ENCODE measurements at regions not wholly inside any gene's neighbourhood (a gene's known extent, or its start where the extent isn't known, plus 50 kb on each side); places are given as distances from the start of the nearest gene placed in this dataset.
A peak's percentile ranks its signal among the peaks of the same experiment; 100 is the strongest.
"Not testable (repeated sequence)": the region's sequence is repeated elsewhere in the genome, so short reads cannot be mapped to it uniquely, and the experiment has no call there.

DNA sequence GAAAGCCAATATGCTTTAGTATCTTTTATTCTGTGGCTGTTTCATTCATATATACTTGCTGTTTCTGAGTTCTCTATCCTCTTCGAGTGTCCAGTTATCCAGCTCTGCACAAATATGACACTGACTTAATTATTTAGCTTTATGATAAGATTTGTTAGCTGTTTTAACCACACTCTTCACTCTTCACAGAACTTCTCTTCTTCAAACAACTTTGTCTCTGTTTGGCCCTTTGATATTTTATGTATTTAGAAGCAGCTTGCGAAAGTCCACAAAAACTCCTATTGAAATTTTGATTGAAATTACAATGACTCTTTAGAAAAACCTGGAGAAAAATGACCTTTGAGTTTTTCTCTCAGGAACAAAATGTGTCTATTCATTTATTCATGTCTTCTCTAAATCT, 407.0 kb downstream of the CPS1 start:
- no peak for DNase-seq

DNA sequence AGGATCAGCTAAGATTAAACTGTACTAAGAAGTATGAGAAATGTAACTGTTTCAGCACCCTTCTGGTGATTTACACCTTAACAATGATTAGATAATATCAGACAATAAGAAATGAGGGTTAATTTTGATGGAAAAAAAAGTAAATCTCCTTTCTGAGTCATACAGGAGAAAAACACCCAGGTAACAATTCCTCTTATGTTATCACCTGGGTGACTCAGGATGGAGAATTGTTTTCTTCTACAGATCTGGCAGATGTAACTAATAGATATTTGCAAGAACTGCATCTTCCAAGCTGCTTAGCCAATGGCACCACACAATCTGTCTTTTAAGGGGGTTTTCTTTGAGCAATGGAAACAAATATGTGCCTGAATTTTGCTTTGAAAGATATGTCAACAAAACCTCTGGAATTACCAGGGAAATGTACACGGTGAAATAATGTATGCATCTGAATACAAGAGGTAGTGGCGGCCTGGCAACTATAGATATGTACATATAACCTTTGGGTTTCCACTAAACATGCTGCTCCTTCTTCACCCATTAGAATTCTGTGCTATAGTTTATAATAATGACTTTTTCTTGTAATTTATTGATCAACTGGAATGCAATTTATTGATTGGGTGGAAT, 407.9 kb downstream of the CPS1 start:
- DNase-seq = no peak

DNA sequence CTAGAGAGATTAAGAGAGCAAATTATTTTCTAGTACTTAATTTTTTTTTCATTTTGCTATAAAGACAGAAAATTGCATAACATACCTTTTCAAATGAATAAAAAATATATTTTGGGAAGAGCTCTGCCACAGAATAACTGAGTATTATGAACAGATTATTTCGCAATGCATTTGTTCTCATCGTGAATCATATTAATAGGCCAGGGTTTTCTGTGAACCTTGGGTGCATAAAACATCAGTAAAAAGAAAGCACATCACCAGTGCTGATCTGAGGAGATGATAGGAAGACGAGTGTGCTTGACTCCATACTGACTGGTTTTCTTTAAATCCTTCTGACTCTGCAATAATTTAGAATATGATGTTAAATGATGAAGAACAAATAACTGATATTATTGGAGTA, 409.1 kb downstream of the CPS1 start:
- no peak for DNase-seq

GRCh38 chr2:210966330-210966729, 409.9 kb downstream of the CPS1 start:
- DNase-seq = no peak

GRCh38 chr2:210971431-210971830, 415.0 kb downstream of the CPS1 start:
- DNase-seq = no peak

DNA sequence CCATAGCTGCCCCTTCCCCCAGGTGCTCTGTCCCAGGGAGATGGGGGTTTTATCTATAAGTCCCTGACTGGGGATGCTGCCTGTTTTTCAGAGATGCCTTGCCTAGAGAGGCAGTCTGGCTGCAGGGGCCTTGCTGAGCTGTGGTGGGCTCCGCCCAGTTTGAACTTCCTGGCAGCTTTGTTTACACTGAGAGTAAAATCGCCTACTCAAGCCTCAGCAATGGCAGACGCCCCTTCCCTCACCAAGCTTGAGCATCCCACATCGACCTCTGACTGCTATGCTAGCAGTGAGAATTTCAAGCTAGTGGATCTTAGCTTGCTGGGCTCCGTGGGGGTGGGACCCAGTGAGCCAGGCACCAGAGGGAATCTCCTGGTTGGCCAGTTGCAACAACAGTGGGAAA, 430.4 kb downstream of the CPS1 start:
- DNase-seq = not testable (repeated sequence)

GRCh38 chr2:210991107-210991506, 434.7 kb downstream of the CPS1 start:
- no peak for DNase-seq

GRCh38 chr2:210994104-210994503, 437.7 kb downstream of the CPS1 start:
- DNase-seq = no peak

DNA sequence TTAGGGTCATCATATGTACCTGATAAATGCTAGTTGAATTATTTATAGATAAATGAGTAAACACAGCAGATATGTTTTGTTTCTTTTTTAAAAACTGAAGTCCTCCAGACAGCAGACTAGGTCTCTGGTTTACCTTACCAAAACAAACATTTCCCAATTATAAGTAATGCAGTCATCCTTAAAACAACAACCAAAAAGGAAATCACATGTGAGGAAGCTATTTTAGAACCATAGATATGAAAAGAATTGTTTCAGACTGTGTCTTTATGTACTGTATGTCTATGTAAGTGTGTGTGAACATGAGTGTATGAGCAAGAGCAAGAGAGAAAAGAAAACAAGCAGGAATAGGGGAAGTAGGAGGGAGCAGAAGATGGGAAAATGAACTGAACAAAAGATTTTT, 441.0 kb downstream of the CPS1 start:
- DNase-seq = no peak

DNA sequence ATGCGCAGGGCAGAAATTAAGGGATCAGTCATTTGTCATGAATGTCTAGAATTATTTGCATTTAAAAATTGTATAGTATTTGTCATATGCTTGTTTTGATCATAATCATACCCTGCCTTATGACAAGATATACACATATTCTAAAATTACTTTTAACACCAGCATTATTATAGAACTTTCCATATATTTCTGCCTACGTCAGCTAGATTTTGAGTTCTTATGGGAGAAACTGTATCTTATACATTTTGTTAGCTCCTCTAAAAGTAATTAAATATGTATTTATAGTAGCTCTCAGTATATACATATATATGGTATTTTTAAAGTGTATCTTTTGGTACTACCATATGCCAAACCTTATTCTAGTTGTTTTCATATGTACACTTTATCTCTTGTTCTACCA, 441.9 kb downstream of the CPS1 start:
- no peak for DNase-seq

- no peak for DNase-seq
Observed at GRCh38 chr2:211014376-211014775, 458.0 kb downstream of the CPS1 start.

GRCh38 chr2:211014906-211015305, 458.5 kb downstream of the CPS1 start:
- DNase-seq = no peak

DNA sequence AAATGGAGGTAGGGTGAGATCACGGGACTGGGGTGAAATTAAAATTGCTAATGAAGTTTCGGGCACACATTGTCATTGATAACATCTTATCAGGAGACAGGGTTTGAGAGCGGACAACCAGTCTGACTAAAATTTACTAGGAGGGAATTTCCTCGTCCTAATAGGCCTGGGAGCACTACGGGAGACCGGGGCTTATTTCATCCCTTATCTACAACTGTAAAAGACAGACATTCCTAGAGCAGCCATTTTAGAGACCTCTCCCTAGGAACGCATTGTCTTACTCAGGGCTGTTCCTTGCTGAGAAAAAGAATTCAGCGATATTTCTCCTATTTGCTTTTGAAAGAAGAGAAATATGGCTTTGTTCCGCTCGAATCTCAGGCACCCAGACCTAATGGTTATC, 468.7 kb downstream of the CPS1 start:
- not testable (repeated sequence) for DNase-seq

DNA sequence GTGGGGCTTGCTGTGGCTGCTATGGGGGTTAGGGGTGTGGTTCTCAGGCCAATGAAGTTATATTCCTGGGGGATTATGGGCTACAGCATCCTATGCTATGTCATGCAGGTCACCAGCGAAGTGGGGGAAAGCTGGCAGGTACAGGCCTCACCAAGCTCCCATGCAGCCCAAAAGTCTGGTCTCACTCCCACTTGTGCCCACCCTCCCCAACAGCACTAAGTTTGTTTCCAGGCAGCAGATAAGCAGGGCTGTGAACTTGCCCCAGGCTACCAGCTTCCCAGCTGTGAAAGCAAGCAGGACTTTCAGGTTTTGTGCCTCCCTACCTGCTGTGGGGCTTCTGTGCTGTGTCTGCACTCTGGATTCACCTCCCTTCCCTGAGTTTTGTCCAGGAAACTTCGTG, 469.7 kb downstream of the CPS1 start:
- DNase-seq = no peak

DNA sequence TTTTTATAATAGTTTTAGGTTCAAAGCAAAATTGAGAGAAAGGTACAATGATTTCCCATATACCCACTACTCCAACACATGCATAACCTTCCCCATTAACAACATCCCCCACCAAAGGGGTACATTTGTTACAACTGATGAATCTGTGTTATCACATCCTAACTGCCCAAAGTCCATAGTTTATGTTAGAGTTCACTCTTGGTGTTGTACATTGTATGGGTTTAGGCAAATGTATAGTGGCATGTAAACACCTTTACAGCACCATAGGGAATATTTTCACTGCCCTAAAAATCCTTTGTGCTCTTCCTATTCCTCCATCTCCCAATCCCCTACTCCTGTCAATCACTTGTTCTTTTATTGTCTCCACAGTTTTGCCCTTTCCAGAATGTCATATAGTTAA, 471.6 kb downstream of the CPS1 start:
- DNase-seq = no peak

- peak; percentile 9 for DNase-seq
Observed at GRCh38 chr2:211033765-211034164, 477.4 kb downstream of the CPS1 start.

DNA sequence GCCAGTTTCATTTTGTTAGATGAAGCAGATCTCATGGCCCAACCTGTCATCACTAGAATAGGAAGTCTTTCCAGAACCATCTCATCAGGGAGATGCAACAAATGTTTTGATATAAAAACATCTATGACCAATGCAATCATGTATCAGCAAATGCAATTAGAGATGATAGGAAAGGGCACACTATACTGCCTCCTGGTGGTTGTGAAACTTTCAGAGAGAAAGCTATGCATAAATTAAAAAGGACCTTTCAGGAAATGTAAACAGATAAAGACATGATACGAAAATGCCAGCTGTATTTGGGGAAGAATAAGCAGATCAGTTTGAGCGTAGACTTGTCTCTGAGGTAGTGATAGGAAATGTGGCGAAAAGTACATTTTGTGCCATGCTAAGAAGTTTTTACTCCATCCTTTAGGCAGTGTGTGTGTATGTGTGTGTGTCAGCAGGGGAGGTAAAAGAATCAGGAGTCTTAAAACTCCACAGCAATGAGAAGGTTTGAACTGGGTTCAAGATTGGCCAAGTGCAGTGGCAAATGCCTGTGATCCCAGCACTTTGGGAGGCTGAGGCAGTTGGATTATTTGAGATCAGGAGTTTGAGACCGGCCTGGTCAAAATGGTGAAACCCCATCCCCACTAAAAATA, 479.3 kb downstream of the CPS1 start:
- no peak for DNase-seq

DNA sequence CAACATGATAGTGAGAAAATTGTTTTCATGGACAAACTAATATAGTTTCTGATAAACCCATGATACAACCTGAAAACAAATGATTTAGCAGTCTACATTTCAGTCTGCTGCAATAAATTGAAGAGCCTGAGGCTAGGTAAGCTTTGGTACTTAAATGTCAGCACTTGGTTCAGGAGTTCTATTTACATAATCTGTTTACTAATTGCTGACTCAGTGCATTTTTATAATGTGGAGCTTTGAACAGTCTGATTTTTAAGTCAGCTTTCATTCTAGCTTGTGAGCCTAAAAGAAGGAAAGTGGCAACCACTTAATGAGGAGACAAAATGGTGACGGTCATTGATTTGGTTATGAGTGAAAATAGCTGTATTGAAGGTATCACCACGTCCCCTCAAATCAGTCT, 488.6 kb downstream of the CPS1 start:
- peak; percentile 43 for DNase-seq

DNA sequence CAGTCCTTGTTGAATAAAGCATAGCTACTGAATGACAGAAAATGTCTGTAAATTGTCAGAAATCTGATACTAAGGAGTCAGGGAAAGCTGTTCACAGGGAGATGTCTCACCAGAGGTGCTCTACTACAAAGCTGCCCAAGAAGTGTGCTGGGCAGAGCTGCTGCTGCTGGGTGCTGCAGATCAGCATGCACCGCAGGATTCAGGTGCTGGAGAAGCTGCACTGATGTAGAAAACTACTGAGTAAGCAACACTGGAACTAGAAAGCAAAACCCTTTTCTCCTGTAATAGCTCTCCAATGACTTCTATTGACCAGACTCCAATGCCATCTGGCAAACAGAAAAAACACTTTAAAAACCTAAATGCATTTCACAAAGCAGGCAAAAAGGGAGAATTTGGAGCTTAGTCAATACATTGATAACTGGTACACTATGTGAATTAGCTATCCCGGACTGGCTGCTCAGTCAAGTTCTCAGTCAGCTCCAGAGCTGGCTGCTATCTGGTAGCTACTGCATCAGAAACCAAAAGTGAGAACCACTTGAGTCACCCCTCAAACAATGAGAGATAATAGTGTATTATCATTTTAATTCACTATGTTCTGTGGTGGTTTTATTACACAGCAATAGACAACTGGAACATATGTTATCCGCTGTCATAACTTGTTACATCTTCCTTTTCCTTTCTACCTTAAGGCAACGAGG, 493.1 kb downstream of the CPS1 start:
- no peak for DNase-seq

DNA sequence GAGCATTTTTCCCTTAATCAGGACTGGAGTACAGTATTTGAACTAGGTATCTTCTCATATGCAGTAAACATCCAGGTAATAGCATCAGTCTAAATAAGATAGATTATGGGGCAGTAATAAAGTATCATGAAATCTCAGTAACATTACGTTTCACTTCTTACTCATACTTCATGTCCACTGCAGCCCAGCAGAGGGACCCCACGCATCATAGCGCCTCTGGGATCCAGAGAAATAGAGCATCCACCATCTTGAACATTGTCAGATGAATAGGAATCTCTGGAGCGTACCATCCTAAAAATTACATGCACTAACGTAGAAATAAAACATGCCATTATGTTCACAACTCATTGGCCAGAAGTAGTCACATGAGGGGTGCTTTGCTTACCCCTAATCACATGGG, 499.0 kb downstream of the CPS1 start:
- DNase-seq = no peak

DNA sequence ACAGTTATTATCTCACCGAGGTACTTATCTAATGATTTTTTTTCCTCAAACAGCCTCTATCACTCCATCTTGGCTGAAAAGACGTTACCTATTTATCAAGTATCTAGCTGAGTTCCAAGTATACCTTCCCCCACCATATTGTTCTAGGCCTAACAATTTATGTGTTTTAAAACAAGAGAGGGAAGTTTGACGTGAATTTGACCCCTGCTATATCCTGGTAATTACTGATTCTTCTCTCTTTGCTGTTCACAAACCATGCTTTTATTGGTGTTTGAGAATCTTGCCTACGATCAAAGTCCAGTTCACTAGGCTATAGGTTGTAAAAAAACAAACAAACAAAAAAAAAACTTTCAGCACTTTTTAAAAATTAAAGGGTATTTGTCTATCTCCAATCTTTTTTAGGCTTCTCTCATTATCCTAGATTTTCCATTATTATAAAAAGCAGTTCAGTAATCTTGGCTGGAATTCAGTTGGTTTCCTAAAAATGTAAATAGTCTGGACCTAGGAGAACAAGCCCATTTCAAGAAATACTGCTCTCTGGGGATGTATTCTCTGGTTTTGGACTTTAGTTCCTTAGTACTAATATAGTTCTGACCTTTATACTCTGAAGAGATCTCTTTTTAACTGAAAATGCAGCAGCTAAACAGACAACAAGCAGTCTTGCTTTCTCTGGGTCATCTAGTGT, 505.4 kb downstream of the CPS1 start:
- DNase-seq = no peak

- no peak for DNase-seq
Observed at GRCh38 chr2:211062297-211062612, 505.9 kb downstream of the CPS1 start.

- DNase-seq = no peak
Observed at GRCh38 chr2:211067029-211067428, 510.6 kb downstream of the CPS1 start.

- DNase-seq = no peak
Observed at GRCh38 chr2:211068108-211068780, 511.8 kb downstream of the CPS1 start.

Measured in NCI-H1105 treated with DMSO at 0.1 percent for 48 hours (cell line).